HG03045 (cell line): ENCODE measurements at regions not wholly inside any gene's neighbourhood (a gene's known extent, or its start where the extent isn't known, plus 50 kb on each side); places are given as distances from the start of the nearest gene placed in this dataset.

Experiments
- ATAC-seq: cut with Tn5 transposase; IDR thresholded peaks from one replicate; pipeline ENCODE4 v1.9.1; 2021; ENCODE audit warnings: mild to moderate bottlenecking, moderate library complexity; ENCODE audit not compliant: unreplicated experiment

GRCh38 chr10:28481968-28482367 lies 51.0 kb upstream of the WAC start:
- ATAC-seq = no peak
